ENCODE measurements at regions not wholly inside any gene's neighbourhood (a gene's known extent, or its start where the extent isn't known, plus 50 kb on each side); places are given as distances from the start of the nearest gene placed in this dataset.

GRCh38 chr10:121310151-121310711 lies 288.0 kb downstream of the FGFR2 start:
- no peak overlapping the region for H3K27ac Mint-ChIP-seq

GRCh38 chr10:121311812-121312443 lies 286.3 kb downstream of the FGFR2 start:
- ChIA-PET CTCF (interaction anchor here (0.6 kb wide), 1 partner anchor 453 kb away, joined by 3 read pairs; no protein-coding TSS in a partner anchor), POLR2A (no interaction called here)
- Mint-ChIP-seq H3K4me1 (no peaks in the 10 kb centered on the region), H3K27ac (no peak overlapping the region), H3K27me3 (no peaks in the 10 kb centered on the region), H3K36me3 (ENCODE audit: low read depth) (no peaks in the 10 kb centered on the region), H3K4me3 (no peak overlapping the region), H3K9me3 (peaks cover 9% of the 10 kb centered on the region)
- DNase-seq: no peak

More at GRCh38 chr10:121310151-121310711, 288.0 kb downstream of the FGFR2 start:
- H3K4me3 Mint-ChIP-seq: no peak overlapping the region
- POLR2A ChIA-PET: no interaction called here
- no peaks in the 10 kb centered on the region for H3K4me1 Mint-ChIP-seq
- no peak for DNase-seq
- CTCF ChIA-PET: no interaction called here
- H3K27me3 Mint-ChIP-seq: no peaks in the 10 kb centered on the region
- H3K9me3 Mint-ChIP-seq: peaks cover 9% of the 10 kb centered on the region
- no peaks in the 10 kb centered on the region for H3K36me3 Mint-ChIP-seq (ENCODE audit: low read depth)

GRCh38 chr10:121312587-121312986 lies 285.7 kb downstream of the FGFR2 start:
- H3K9me3 Mint-ChIP-seq: peaks cover 9% of the 10 kb centered on the region
- H3K27me3 Mint-ChIP-seq: no peaks in the 10 kb centered on the region
- H3K27ac Mint-ChIP-seq: no peak overlapping the region
- no peaks in the 10 kb centered on the region for H3K4me1 Mint-ChIP-seq
- DNase-seq: no peak
- H3K36me3 Mint-ChIP-seq (ENCODE audit: low read depth): no peaks in the 10 kb centered on the region
- POLR2A ChIA-PET: no interaction called here
- H3K4me3 Mint-ChIP-seq: no peak overlapping the region
- CTCF ChIA-PET: interaction anchor here (0.6 kb wide), 1 partner anchor 452 kb away, joined by 3 read pairs; no protein-coding TSS in a partner anchor

DNA sequence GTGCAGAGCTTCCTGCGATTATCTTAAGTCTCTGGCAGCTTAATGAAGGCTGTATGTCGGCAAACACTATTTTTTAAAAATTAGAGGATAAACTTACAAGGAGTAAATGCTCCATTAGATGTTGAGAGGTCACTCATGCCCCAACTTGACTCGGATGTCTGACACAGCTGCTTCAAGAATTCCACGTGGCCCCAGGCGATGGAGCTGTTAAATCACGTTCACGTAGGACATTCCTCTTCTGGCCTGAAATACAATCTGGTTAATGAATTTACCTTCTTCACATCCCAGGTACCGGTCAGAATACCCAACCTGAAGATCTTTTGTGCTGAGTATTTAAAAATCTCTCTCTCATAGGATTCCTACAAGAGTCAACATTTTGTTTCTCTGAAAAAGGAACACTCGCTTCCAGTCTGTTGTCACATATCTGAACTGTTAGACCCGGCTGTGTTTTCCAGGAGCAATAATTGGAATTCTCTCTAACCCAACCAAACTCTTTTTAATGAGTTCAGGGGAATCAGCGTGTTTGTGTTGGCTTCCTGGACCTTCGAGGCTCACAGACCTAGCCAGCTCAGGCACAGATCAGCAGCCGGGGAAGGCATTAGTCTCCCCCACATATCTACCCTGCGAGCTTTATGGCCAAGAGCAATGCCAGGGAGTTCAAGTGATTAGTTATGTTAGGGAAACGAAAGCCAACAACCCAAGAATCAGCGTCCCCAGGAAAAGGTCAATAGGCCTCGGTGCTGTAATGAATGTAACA lies 284.9 kb downstream of the FGFR2 start:
- Mint-ChIP-seq H3K27ac (no peak overlapping the region), H3K27me3 (no peaks in the 10 kb centered on the region), H3K4me3 (no peak overlapping the region), H3K9me3 (peaks cover 9% of the 10 kb centered on the region), H3K36me3 (ENCODE audit: low read depth) (no peaks in the 10 kb centered on the region), H3K4me1 (no peaks in the 10 kb centered on the region)
- ChIA-PET CTCF (interaction anchor here (0.6 kb wide), 1 partner anchor 1730 kb away, joined by 3 read pairs; no protein-coding TSS in a partner anchor), POLR2A (no interaction called here)
- no peak for DNase-seq

DNA sequence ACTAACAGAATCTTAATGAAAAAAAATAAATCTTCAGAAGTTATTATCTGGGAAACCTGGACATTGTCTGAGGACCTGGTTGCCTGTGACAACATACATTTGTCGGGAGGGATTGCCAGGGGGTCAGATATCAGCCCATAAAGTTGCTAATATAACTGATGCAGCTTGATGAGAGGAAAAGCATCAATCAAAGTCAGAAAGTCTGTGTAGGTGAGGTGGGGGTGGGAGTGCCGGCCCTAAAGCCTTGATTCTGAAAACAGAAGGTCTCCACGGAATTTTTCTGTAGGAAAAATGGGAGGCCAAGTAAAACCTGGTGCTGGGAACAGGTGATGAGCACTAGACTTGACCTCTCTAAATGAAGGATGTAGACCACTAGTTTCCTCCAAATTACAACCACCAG lies 281.8 kb downstream of the FGFR2 start:
- Mint-ChIP-seq H3K27ac (no peak overlapping the region), H3K4me3 (no peak overlapping the region), H3K9me3 (peaks cover 9% of the 10 kb centered on the region), H3K4me1 (no peaks in the 10 kb centered on the region), H3K36me3 (ENCODE audit: low read depth) (no peaks in the 10 kb centered on the region), H3K27me3 (no peaks in the 10 kb centered on the region)
- CTCF ChIA-PET: no interaction called here
- no peak for DNase-seq
- POLR2A ChIA-PET: no interaction called here

GRCh38 chr10:121317374-121317773 lies 280.9 kb downstream of the FGFR2 start:
- H3K4me3 Mint-ChIP-seq: no peak overlapping the region
- POLR2A ChIA-PET: no interaction called here
- no peak for DNase-seq
- CTCF ChIA-PET: no interaction called here
- H3K9me3 Mint-ChIP-seq: peaks cover 8% of the 10 kb centered on the region
- H3K27ac Mint-ChIP-seq: no peak overlapping the region
- no peaks in the 10 kb centered on the region for H3K36me3 Mint-ChIP-seq (ENCODE audit: low read depth)
- no peaks in the 10 kb centered on the region for H3K4me1 Mint-ChIP-seq
- H3K27me3 Mint-ChIP-seq: no peaks in the 10 kb centered on the region

GRCh38 chr10:121322046-121322445 lies 276.2 kb downstream of the FGFR2 start:
- Mint-ChIP-seq H3K27ac (no peak overlapping the region), H3K27me3 (no peaks in the 10 kb centered on the region), H3K4me1 (no peaks in the 10 kb centered on the region), H3K9me3 (peaks cover 2% of the 10 kb centered on the region), H3K36me3 (ENCODE audit: low read depth) (no peaks in the 10 kb centered on the region), H3K4me3 (no peak overlapping the region)
- POLR2A ChIA-PET: no interaction called here
- CTCF ChIA-PET: no interaction called here
- no peak for DNase-seq

- Mint-ChIP-seq H3K27me3 (no peaks in the 10 kb centered on the region), H3K4me3 (no peak overlapping the region), H3K36me3 (ENCODE audit: low read depth) (no peaks in the 10 kb centered on the region), H3K4me1 (no peaks in the 10 kb centered on the region), H3K9me3 (peaks cover 2% of the 10 kb centered on the region), H3K27ac (no peak overlapping the region)
- no peak for DNase-seq
- CTCF ChIA-PET: no interaction called here
- POLR2A ChIA-PET: no interaction called here
These were observed 275.5 kb downstream of the FGFR2 start for GRCh38 chr10:121322776-121323175.

DNA sequence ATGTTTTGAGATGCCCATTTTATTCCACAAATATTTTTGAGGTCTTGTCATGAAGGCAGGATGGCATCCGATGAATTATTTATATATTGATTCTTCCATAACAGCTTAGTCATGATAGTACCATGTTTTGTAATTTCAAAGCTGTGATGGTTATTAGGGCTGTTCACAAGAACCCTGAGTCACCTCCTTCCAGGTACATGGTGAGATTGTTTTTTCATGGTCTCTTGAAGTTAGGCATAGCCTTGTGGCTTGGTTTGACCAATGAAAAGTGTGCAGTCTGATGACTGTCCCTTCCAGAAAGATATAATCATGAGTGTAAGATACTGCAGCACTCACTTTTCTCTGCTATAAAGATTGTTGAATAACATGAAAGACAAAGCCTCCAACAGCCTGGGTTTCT lies 274.8 kb downstream of the FGFR2 start:
- no peaks in the 10 kb centered on the region for H3K4me1 Mint-ChIP-seq
- no peaks in the 10 kb centered on the region for H3K27me3 Mint-ChIP-seq
- H3K36me3 Mint-ChIP-seq (ENCODE audit: low read depth): no peaks in the 10 kb centered on the region
- CTCF ChIA-PET: no interaction called here
- H3K9me3 Mint-ChIP-seq: peaks cover 2% of the 10 kb centered on the region
- no peak overlapping the region for H3K4me3 Mint-ChIP-seq
- no peak for DNase-seq
- H3K27ac Mint-ChIP-seq: no peak overlapping the region
- POLR2A ChIA-PET: no interaction called here

DNA sequence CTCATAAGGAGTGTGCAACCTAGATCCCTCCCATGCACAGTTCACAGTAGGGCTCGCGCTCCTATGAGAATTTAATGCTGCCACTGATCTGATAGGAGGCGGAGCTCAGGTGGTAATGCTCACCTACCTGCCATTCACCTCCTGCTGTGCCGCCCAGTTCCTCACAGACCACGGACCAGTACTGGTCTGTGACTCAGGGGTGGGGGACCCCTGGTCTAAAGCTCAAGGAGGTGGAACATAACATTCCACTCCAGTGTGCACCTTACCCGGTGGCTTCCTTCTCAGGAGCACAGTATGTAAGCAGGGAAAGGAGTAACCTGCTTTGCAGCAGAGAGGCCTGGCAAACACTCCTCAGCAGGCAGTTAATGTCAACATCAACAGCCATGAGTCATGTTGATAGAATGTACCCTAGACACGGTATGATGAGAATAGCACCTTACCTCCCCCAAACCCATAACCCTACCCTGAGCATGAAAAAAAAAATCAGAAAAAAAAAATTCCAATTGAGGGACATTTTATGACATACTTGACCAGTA lies 273.5 kb downstream of the FGFR2 start:
- Mint-ChIP-seq H3K4me3 (no peak overlapping the region), H3K9me3 (peaks cover 2% of the 10 kb centered on the region), H3K4me1 (no peaks in the 10 kb centered on the region), H3K27ac (no peak overlapping the region), H3K27me3 (no peaks in the 10 kb centered on the region), H3K36me3 (ENCODE audit: low read depth) (no peaks in the 10 kb centered on the region)
- DNase-seq: no peak
- ChIA-PET POLR2A (no interaction called here), CTCF (interaction anchor here (0.7 kb wide), 3 partner anchors 18 to 372 kb away, joined by 3 read pairs; no protein-coding TSS in a partner anchor)

DNA sequence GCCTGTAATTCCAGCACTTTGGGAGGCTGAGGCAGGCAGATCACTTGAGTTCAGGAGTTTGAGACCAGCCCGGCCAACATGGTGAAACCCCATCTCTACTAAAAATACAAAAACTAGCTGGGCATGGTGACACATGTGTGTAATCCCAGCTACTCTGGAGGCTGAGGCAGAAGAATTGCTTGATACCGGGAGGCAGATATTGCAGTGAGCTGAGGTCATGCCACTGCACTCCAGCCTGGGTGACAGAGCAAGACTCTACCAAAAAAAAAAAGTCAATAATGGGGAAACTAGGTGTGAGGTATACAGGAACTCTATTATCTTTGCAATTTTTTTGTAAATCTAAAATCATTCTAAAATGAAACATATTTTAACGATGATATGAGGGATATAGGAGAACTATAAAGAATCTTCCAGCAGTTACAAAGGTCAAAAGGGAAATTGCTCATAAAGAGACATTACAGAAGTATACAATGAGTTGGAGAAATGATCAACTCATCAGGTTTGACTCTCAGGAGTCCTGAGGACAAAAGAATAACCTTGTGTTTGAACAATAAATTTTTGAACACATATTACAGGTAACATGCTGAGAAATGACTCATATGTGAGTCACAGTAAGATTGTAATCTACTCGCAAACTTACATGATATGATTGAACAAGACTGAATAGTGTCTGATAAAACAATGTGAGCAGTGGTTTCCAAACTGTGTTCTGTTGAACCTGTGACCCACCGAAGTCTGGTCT lies 272.6 kb downstream of the FGFR2 start:
- DNase-seq: no peak
- CTCF ChIA-PET: interaction anchor here (0.7 kb wide), 3 partner anchors 19 to 373 kb away, joined by 3 read pairs; no protein-coding TSS in a partner anchor
- Mint-ChIP-seq H3K4me3 (no peak overlapping the region), H3K9me3 (peaks cover 2% of the 10 kb centered on the region), H3K36me3 (ENCODE audit: low read depth) (no peaks in the 10 kb centered on the region), H3K27me3 (no peaks in the 10 kb centered on the region), H3K27ac (no peak overlapping the region), H3K4me1 (no peaks in the 10 kb centered on the region)
- POLR2A ChIA-PET: no interaction called here

- DNase-seq: no peak
- H3K27me3 Mint-ChIP-seq: no peaks in the 10 kb centered on the region
- H3K4me3 Mint-ChIP-seq: no peak overlapping the region
- no peak overlapping the region for H3K27ac Mint-ChIP-seq
- POLR2A ChIA-PET: no interaction called here
- H3K36me3 Mint-ChIP-seq (ENCODE audit: low read depth): no peaks in the 10 kb centered on the region
- H3K4me1 Mint-ChIP-seq: no peaks in the 10 kb centered on the region
- peaks cover 2% of the 10 kb centered on the region for H3K9me3 Mint-ChIP-seq
- CTCF ChIA-PET: no interaction called here
These were observed 271.3 kb downstream of the FGFR2 start for GRCh38 chr10:121326905-121327304.

DNA sequence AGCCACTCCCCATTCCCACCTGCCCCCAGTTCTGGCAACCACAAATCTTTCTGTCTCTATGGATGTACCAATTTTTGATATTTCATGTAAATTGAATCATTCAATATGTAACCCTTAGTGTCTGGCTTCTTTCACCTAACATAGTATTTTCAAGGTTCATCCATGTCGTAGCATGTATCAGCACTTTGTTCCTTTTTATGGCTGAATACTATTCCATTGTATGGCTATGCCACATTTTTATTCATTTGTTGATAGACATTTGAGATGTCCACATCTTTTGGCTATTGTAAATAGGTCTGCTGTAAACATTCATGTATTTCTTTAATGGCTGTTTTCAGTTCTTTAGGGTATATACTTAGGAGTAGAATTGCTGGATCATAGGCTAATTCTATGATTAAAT lies 270.5 kb downstream of the FGFR2 start:
- no peak for DNase-seq
- Mint-ChIP-seq H3K27me3 (no peaks in the 10 kb centered on the region), H3K4me1 (no peaks in the 10 kb centered on the region), H3K36me3 (ENCODE audit: low read depth) (no peaks in the 10 kb centered on the region), H3K4me3 (no peak overlapping the region), H3K9me3 (peaks cover 2% of the 10 kb centered on the region), H3K27ac (no peak overlapping the region)
- ChIA-PET CTCF (no interaction called here), POLR2A (no interaction called here)

All from activated CD4-positive, alpha-beta T cell treated with anti-CD3 and anti-CD28 coated beads, Interleukin-2, amount 10 ng/mL, durations not matched to agents 7 days and 5 days (primary cell).